Non-pigmented ciliary epithelial cell (primary cell): ENCODE measurements at regions not wholly inside any gene's neighbourhood (a gene's known extent, or its start where the extent isn't known, plus 50 kb on each side); places are given as distances from the start of the nearest gene placed in this dataset.

ENCODE experiments used
- DNase-seq: peaks from one replicate; pipeline ENCODE4 v3.0.0-alpha.2; 2010; ENCODE audit warnings: low read depth

GRCh38 chr10:60664859-60665258 is 113.4 kb upstream of the CDK1 start:
- DNase-seq: no peak

GRCh38 chr10:60663850-60664249 is 114.4 kb upstream of the CDK1 start:
- DNase-seq: no peak

GRCh38 chr10:60662917-60663614 is 115.2 kb upstream of the CDK1 start:
- no peak for DNase-seq

GRCh38 chr10:60661637-60662036 is 116.6 kb upstream of the CDK1 start:
- DNase-seq: peak; percentile 70

- DNase-seq: no peak
Observed at GRCh38 chr10:60660625-60661024, 117.7 kb upstream of the CDK1 start.

GRCh38 chr10:60654813-60655464 is 123.3 kb upstream of the CDK1 start:
- no peak for DNase-seq

- DNase-seq: no peak
Observed at GRCh38 chr10:60652628-60653027, 125.7 kb upstream of the CDK1 start.

- no peak for DNase-seq
Observed at GRCh38 chr10:60650378-60650800, 127.9 kb upstream of the CDK1 start.

- DNase-seq: no peak
Observed at GRCh38 chr10:60649485-60650377, 128.5 kb upstream of the CDK1 start.

GRCh38 chr10:60648761-60649160 is 129.5 kb upstream of the CDK1 start:
- no peak for DNase-seq

GRCh38 chr10:60646966-60647796 is 131.1 kb upstream of the CDK1 start:
- DNase-seq: peak; percentile 23

GRCh38 chr10:60645980-60646379 is 132.3 kb upstream of the CDK1 start:
- DNase-seq: no peak

- no peak for DNase-seq
Observed at GRCh38 chr10:60644436-60645130, 133.7 kb upstream of the CDK1 start.

- no peak for DNase-seq
Observed at GRCh38 chr10:60643874-60644273, 134.4 kb upstream of the CDK1 start.

- no peak for DNase-seq
Observed at GRCh38 chr10:60629332-60629731, 148.9 kb upstream of the CDK1 start.

GRCh38 chr10:60627778-60628748 is 150.2 kb upstream of the CDK1 start:
- no peak for DNase-seq

GRCh38 chr10:60626037-60626436 is 152.2 kb upstream of the CDK1 start:
- DNase-seq: no peak

GRCh38 chr10:60623627-60624026 is 154.7 kb upstream of the CDK1 start:
- no peak for DNase-seq

- no peak for DNase-seq
Observed at GRCh38 chr10:60621018-60621417, 157.3 kb upstream of the CDK1 start.

- DNase-seq: no peak
Observed at GRCh38 chr10:60618861-60619260, 159.4 kb upstream of the CDK1 start.
